ENCODE measurements at regions not wholly inside any gene's neighbourhood (a gene's known extent, or its start where the extent isn't known, plus 50 kb on each side); places are given as distances from the start of the nearest gene placed in this dataset.

- FAIRE-seq, result no peak
- H3K36me3 ChIP-seq (ENCODE audit: control insufficient read depth in 2 of 2, extremely low read depth in 1 of 2, insufficient read depth in 2 of 2, low read length in 2 of 2), result no peaks in the 10 kb centered on the region
- H3K9me3 ChIP-seq (replicated peaks; ENCODE audit: control insufficient read depth, insufficient read depth, low read length), result no peaks in the 10 kb centered on the region
- H3K4me3 ChIP-seq (replicated peaks in 1 of 3; ENCODE audit: insufficient read depth in 1 of 3, low read depth in 1 of 3, low read length in 3 of 3), result no peak overlapping the region
- no peaks in the 10 kb centered on the region for H3K9me1 ChIP-seq (replicated peaks; ENCODE audit: control insufficient read depth, extremely low read depth, insufficient read depth, low read length)
- no peak overlapping the region for H3K9ac ChIP-seq (replicated peaks; ENCODE audit: extremely low read depth, insufficient read depth, low read length)
- H3K4me1 ChIP-seq (ENCODE audit: control insufficient read depth, extremely low read depth, insufficient read depth, low read length), result no peaks in the 10 kb centered on the region
- no peak overlapping the region for H2AFZ ChIP-seq (ENCODE audit: low read depth, low read length)
- no TSS peak for BruUV-seq (replicated peaks)
- POLR2A ChIA-PET, result no interaction called here
- peaks cover 3 to 8% of the 10 kb centered on the region in 2 experiments for H3K27me3 ChIP-seq (ENCODE audit: control insufficient read depth in 2 of 2, insufficient read depth in 2 of 2, low read length in 2 of 2)
- no peak for TF ChIP-seq JUN (IDR thresholded peaks at IDR 0.05; ENCODE audit: borderline replicate concordance, insufficient read depth, insufficient read length, low read depth)
- TF ChIP-seq MYC (IDR thresholded peaks at IDR 0.05; ENCODE audit: low read depth, low read length), result no peak
- no peak for TF ChIP-seq GATA2 (IDR thresholded peaks at IDR 0.05; ENCODE audit: insufficient read depth, insufficient read length, low read depth, low read length)
- no peak for TF ChIP-seq POLR2AphosphoS5 (IDR thresholded peaks at IDR 0.05; ENCODE audit: insufficient read depth, low read depth, low read length)
- TF ChIP-seq MAX (IDR thresholded peaks at IDR 0.05; ENCODE audit: insufficient read depth, insufficient read length), result no peak
- TF ChIP-seq EZH2 (IDR thresholded peaks at IDR 0.05; ENCODE audit: borderline replicate concordance, low read depth, low read length, severe bottlenecking), result no peak
- TF ChIP-seq FOS (IDR thresholded peaks at IDR 0.05; ENCODE audit: borderline replicate concordance, insufficient read depth, low read length), result no peak
- no peak for TF ChIP-seq CTCF (IDR thresholded peaks at IDR 0.05; ENCODE audit: extremely low read depth in 1 of 2, insufficient read depth in 1 of 2, low read depth in 1 of 2, low read length in 2 of 2)
- TF ChIP-seq POLR2A (IDR thresholded peaks at IDR 0.05; ENCODE audit: low read depth, low read length), result no peak
- H4K20me1 ChIP-seq (replicated peaks; ENCODE audit: control insufficient read depth, extremely low read depth, insufficient read depth, low read length), result no peaks in the 10 kb centered on the region
- CTCF ChIA-PET, result interaction anchor here (2.2 kb wide), 1 partner anchor 95 kb away, joined by 5 read pairs; no protein-coding TSS in a partner anchor
- no peaks in the 10 kb centered on the region for H3K79me2 ChIP-seq (ENCODE audit: control insufficient read depth, insufficient read depth, low read length)
- no peak overlapping the region for H3K27ac ChIP-seq (ENCODE audit: insufficient read depth, low read depth, low read length)
- intact Hi-C loops (cut with micrococcal nuclease) (no loop called here), dilution Hi-C loops (cut with MboI; ENCODE audit: extremely low pct_ligation_motif_present, low sequenced_read_pairs) (no loop called here)
- no peak for DNase-seq (ENCODE audit: low read depth, low spot score)
- no peak overlapping the region for H3K4me2 ChIP-seq (ENCODE audit: insufficient read depth, low read length)
Measured at GRCh38 chr12:46926526-46926925, 100.7 kb upstream of the SLC38A4 start.

Data from endothelial cell of umbilical vein (primary cell).